Neural cell (in vitro differentiated cells): ENCODE measurements at regions not wholly inside any gene's neighbourhood (a gene's known extent, or its start where the extent isn't known, plus 50 kb on each side); places are given as distances from the start of the nearest gene placed in this dataset.

Experiments
- H2AFZ ChIP-seq: fragments of 200-600, 300-800 bp; sonication (generic), shearing (Covaris generic); 2 replicates; pipeline ENCODE4 v1.6.0; 2014; ENCODE audit warnings: low read depth, mild to moderate bottlenecking, antibody characterized with exemption, low read length, moderate library complexity
- H3F3A ChIP-seq: fragments of 200-600 bp; shearing (Covaris generic); 2 replicates; pipeline ENCODE4 v1.6.1; 2016; ENCODE audit warnings: mild to moderate bottlenecking, moderate library complexity, mixed read lengths, antibody characterized with exemption, low read length; ENCODE audit not compliant: insufficient read depth, poor library complexity, severe bottlenecking
- H3K27ac ChIP-seq: fragments of 200-600, 300-800 bp; sonication (generic), shearing (Covaris generic); 2 replicates; pipeline ENCODE4 v1.5.1; 2014; ENCODE audit warnings: mild to moderate bottlenecking, low read length, moderate library complexity
- H3K27me3 ChIP-seq: fragments of 300-800, 200-600 bp; sonication (generic), shearing (Covaris generic); 2 replicates; pipeline ENCODE4 v1.6.0; 2014; ENCODE audit warnings: mild to moderate bottlenecking, low read depth, low read length, moderate library complexity; ENCODE audit not compliant: insufficient read depth
- H3K36me3 ChIP-seq: fragments of 300-800, 200-600 bp; sonication (generic), shearing (Covaris generic); 2 replicates; pipeline ENCODE4 v1.5.1; 2014; ENCODE audit warnings: mild to moderate bottlenecking, antibody characterized with exemption, low read length, moderate library complexity; ENCODE audit not compliant: insufficient read depth
- H3K4me2 ChIP-seq: fragments of 300-800, 200-600 bp; sonication (generic), shearing (Covaris generic); 2 replicates; pipeline ENCODE4 v1.6.0; 2014; ENCODE audit warnings: mild to moderate bottlenecking, low read length
- H3K4me3 ChIP-seq: fragments of 300-800, 200-600 bp; sonication (generic), shearing (Covaris generic); 2 replicates; pipeline ENCODE4 v1.5.1; 2014; ENCODE audit warnings: mild to moderate bottlenecking, low read length, moderate library complexity
- H3K79me2 ChIP-seq: fragments of 200-600 bp; shearing (Covaris generic); replicated peaks from 2 replicates; pipeline ENCODE4 v1.6.0; 2014; ENCODE audit warnings: mild to moderate bottlenecking, low read length, moderate library complexity; ENCODE audit not compliant: insufficient read depth
- H3K9ac ChIP-seq: fragments of 300-800, 200-600 bp; sonication (generic), shearing (Covaris generic); 2 replicates; pipeline ENCODE4 v1.6.1; 2016; ENCODE audit warnings: mild to moderate bottlenecking, low read length, mixed read lengths
- H3K9me2 ChIP-seq: fragments of 200-600 bp; shearing (Covaris generic); 2 replicates; pipeline ENCODE4 v1.6.1; 2016; ENCODE audit warnings: mild to moderate bottlenecking, low read length, mixed read lengths; ENCODE audit not compliant: insufficient read depth
- H3K9me3 ChIP-seq: fragments of 200-600, 300-800 bp; sonication (generic), shearing (Covaris generic); 2 replicates; pipeline ENCODE4 v1.6.1; 2016; ENCODE audit warnings: mild to moderate bottlenecking, mixed run types, low read length, moderate library complexity, mixed read lengths
- H4K20me1 ChIP-seq: fragments of 200-600 bp; shearing (Covaris generic); 2 replicates; pipeline ENCODE4 v1.6.1; 2016; ENCODE audit warnings: mild to moderate bottlenecking, mixed run types; ENCODE audit not compliant: insufficient read depth
- CTCF ChIP-seq: fragments of 450-650 bp; IDR thresholded peaks from 2 replicates; pipeline ENCODE4 v1.5.1; 2014; ENCODE audit warnings: antibody characterized with exemption, mild to moderate bottlenecking, moderate library complexity; ENCODE audit not compliant: poor library complexity, severe bottlenecking
- EP300 ChIP-seq: fragments of 450-650 bp; conservative IDR thresholded peaks from 2 replicates; pipeline ENCODE4 v1.6.1; 2014; ENCODE audit warnings: antibody characterized with exemption, mild to moderate bottlenecking, moderate library complexity; ENCODE audit not compliant: poor library complexity, severe bottlenecking
- EZH2 ChIP-seq: fragments of 200-600, 300-800 bp; shearing (Covaris generic), sonication (generic); IDR thresholded peaks from 2 replicates; pipeline ENCODE4 v1.6.1; 2014; ENCODE audit warnings: antibody characterized with exemption, low read length, borderline replicate concordance, mild to moderate bottlenecking; ENCODE audit not compliant: insufficient read depth, poor library complexity, severe bottlenecking
- MXI1 ChIP-seq: fragments of 450-650 bp; conservative IDR thresholded peaks from 2 replicates; pipeline ENCODE4 v1.6.1; 2014; ENCODE audit warnings: antibody characterized with exemption, mild to moderate bottlenecking; ENCODE audit not compliant: poor library complexity, severe bottlenecking
- POLR2AphosphoS5 ChIP-seq: IDR thresholded peaks from 2 replicates; pipeline ENCODE4 v1.6.1; 2012
- RAD21 ChIP-seq: fragments of 450-650 bp; conservative IDR thresholded peaks from 2 replicates; pipeline ENCODE4 v1.6.1; 2014; ENCODE audit warnings: antibody characterized with exemption, mild to moderate bottlenecking, moderate library complexity
- REST ChIP-seq: IDR thresholded peaks from 2 replicates; pipeline ENCODE4 v1.6.1; 2012; ENCODE audit warnings: borderline replicate concordance
- SMC3 ChIP-seq: fragments of 450-650 bp; conservative IDR thresholded peaks from 2 replicates; pipeline ENCODE4 v1.6.1; 2014; ENCODE audit warnings: antibody characterized with exemption, mild to moderate bottlenecking, moderate library complexity; ENCODE audit not compliant: poor library complexity
- TAF1 ChIP-seq: IDR thresholded peaks from 2 replicates; pipeline ENCODE4 v1.6.1; 2012; ENCODE audit warnings: low read depth

- H3K27me3 ChIP-seq, result no peaks in the 10 kb centered on the region
- no peaks in the 10 kb centered on the region for H3K9me2 ChIP-seq
- no peak overlapping the region for H3K27ac ChIP-seq
- peaks cover 11% of the 10 kb centered on the region for H3K9me3 ChIP-seq
- TF ChIP-seq TAF1 (no peak), POLR2AphosphoS5 (no peak), RAD21 (no peak), CTCF (no peak), EZH2 (no peak), MXI1 (no peak), EP300 (no peak), SMC3 (no peak), REST (no peak)
- H3K9ac ChIP-seq, result no peak overlapping the region
- no peaks in the 10 kb centered on the region for H3K79me2 ChIP-seq
- no peak overlapping the region for H2AFZ ChIP-seq
- no peaks in the 10 kb centered on the region for H3K36me3 ChIP-seq
- H3K4me3 ChIP-seq, result no peak overlapping the region
- H3F3A ChIP-seq, result no peaks in the 10 kb centered on the region
- H3K4me2 ChIP-seq, result no peak overlapping the region
- no peaks in the 10 kb centered on the region for H4K20me1 ChIP-seq
These were observed 359.8 kb upstream of the KLF6 start for GRCh38 chr10:4144817-4145216.

GRCh38 chr10:4141471-4141870 lies 356.5 kb upstream of the KLF6 start:
- no peaks in the 10 kb centered on the region for H3K79me2 ChIP-seq
- H3K27ac ChIP-seq, result no peak overlapping the region
- no peaks in the 10 kb centered on the region for H3K36me3 ChIP-seq

More at GRCh38 chr10:4141471-4141870, 356.5 kb upstream of the KLF6 start:
- Histone ChIP-seq H3K27me3 (no peaks in the 10 kb centered on the region), H2AFZ (no peak overlapping the region), H3K4me2 (no peak overlapping the region), H3K9me2 (no peaks in the 10 kb centered on the region), H3K9ac (no peak overlapping the region), H4K20me1 (no peaks in the 10 kb centered on the region), H3K4me3 (no peak overlapping the region), H3F3A (no peaks in the 10 kb centered on the region), H3K9me3 (peaks cover 11% of the 10 kb centered on the region)
- TF ChIP-seq EZH2, result no peak
- no peak for TF ChIP-seq CTCF
- no peak for TF ChIP-seq RAD21
- TF ChIP-seq SMC3, result no peak
- no peak for TF ChIP-seq MXI1
- no peak for TF ChIP-seq TAF1
- TF ChIP-seq POLR2AphosphoS5, result no peak
- TF ChIP-seq REST, result no peak
- TF ChIP-seq EP300, result no peak
